Nephron (organoid): ENCODE measurements at regions not wholly inside any gene's neighbourhood (a gene's known extent, or its start where the extent isn't known, plus 50 kb on each side); places are given as distances from the start of the nearest gene placed in this dataset.

Experiments used
- H3K27ac Mint-ChIP-seq, 3 experiments: 2 replicates each; pipeline ENCODE4 v1.8.0; 2020; ENCODE audit warnings: mixed read lengths in 3 of 3, mild to moderate bottlenecking in 2 of 3, moderate library complexity in 1 of 3
- H3K27me3 Mint-ChIP-seq: 2 replicates; pipeline ENCODE4 v1.8.0; 2021; ENCODE audit warnings: low read depth, mild to moderate bottlenecking, moderate library complexity, mixed read lengths
- H3K36me3 Mint-ChIP-seq: 2 replicates; pipeline ENCODE4 v1.8.0; 2020; ENCODE audit warnings: low read depth, mixed read lengths
- H3K4me1 Mint-ChIP-seq: 2 replicates; pipeline ENCODE4 v1.8.0; 2020; ENCODE audit warnings: mixed read lengths
- H3K4me3 Mint-ChIP-seq, 3 experiments: 2 replicates each; pipeline ENCODE4 v1.8.0; 2020; ENCODE audit warnings: mild to moderate bottlenecking in 3 of 3, mixed read lengths in 3 of 3, moderate library complexity in 2 of 3
- H3K9me3 Mint-ChIP-seq: 2 replicates; pipeline ENCODE4 v1.8.0; 2020; ENCODE audit warnings: mixed read lengths
- TF ChIP-seq, protein P1 (sequence below), 3 experiments: fragments of 200-600 bp; sonication (generic); IDR thresholded peaks; one replicate each; pipeline ENCODE4 v1.5.0; 2021; ENCODE audit warnings: antibody characterized with exemption in 3 of 3; ENCODE audit not compliant: unreplicated experiment in 3 of 3

DNA sequence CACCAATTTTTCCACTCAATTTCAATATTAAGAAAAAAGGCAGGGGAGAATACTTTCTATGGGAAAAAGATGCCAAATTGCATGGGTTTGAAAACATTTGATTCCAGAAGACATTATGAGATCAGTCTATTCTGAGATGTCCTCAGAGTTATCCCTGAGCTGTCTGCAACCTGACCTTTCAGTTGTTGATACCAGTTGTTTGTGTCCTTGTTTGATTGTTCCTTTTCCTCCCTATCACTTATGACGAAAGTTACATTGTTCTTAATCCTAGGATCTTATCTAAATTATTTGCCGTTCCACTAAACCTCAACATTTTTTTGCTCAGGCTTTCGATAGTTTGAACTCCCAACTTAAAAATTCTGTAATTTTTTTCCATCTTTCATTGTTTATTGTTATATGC is 336.3 kb upstream of the NOVA1 start:
- H3K27me3 Mint-ChIP-seq: no peaks in the 10 kb centered on the region
- no peaks in the 10 kb centered on the region for H3K4me1 Mint-ChIP-seq
- no peak overlapping the region for H3K4me3 Mint-ChIP-seq
- no peaks in the 10 kb centered on the region for H3K9me3 Mint-ChIP-seq
- H3K36me3 Mint-ChIP-seq: no peaks in the 10 kb centered on the region
- TF ChIP-seq, protein P1, sequence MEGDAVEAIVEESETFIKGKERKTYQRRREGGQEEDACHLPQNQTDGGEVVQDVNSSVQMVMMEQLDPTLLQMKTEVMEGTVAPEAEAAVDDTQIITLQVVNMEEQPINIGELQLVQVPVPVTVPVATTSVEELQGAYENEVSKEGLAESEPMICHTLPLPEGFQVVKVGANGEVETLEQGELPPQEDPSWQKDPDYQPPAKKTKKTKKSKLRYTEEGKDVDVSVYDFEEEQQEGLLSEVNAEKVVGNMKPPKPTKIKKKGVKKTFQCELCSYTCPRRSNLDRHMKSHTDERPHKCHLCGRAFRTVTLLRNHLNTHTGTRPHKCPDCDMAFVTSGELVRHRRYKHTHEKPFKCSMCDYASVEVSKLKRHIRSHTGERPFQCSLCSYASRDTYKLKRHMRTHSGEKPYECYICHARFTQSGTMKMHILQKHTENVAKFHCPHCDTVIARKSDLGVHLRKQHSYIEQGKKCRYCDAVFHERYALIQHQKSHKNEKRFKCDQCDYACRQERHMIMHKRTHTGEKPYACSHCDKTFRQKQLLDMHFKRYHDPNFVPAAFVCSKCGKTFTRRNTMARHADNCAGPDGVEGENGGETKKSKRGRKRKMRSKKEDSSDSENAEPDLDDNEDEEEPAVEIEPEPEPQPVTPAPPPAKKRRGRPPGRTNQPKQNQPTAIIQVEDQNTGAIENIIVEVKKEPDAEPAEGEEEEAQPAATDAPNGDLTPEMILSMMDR (IDR thresholded peaks at IDR 0.05; ENCODE audit: unreplicated experiment in 3 of 3): no peak
- H3K27ac Mint-ChIP-seq: no peak overlapping the region

DNA sequence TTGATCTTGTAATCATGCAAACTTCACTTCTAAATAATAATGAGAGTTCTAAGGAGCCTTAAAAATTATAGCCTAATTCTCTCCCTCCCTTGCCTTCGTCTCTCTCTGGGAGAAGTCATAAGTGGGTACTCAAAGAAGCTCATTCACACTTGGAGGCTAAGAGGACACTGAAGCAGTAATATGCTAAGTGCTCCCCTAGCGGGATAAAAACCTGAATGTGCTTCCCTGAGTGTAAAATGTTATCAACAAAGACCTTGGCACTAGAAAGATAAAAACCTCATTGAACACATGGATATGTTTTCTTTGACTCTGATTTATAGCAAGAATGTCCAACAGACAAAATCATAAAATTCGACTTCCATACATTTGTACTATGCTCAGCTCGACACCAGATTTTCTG is 337.9 kb upstream of the NOVA1 start:
- Mint-ChIP-seq H3K36me3 (no peaks in the 10 kb centered on the region), H3K27me3 (no peaks in the 10 kb centered on the region), H3K4me1 (no peaks in the 10 kb centered on the region), H3K9me3 (no peaks in the 10 kb centered on the region), H3K27ac (no peak overlapping the region), H3K4me3 (no peak overlapping the region)
- TF ChIP-seq, protein P1 (IDR thresholded peaks at IDR 0.05; ENCODE audit: unreplicated experiment in 3 of 3): no peak

DNA sequence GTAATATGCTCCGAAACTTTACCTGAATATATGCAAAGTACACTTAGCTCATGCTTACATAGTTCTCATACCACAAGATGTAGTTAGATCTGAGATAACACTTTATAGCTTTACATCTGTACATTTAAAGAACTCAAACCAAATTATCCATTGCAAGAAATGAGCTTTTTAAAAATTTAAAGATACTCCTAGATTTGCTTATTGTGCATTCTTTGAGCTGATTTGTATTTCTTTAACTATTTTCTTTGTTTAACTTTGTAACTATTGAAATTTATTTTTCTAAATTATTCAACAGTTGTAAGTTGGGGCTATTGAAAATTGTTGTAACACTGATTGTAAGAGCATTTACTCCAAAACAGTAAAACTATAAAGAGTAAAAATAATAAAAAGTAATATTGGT is 340.2 kb upstream of the NOVA1 start:
- H3K4me3 Mint-ChIP-seq: no peak overlapping the region
- H3K4me1 Mint-ChIP-seq: no peaks in the 10 kb centered on the region
- H3K36me3 Mint-ChIP-seq: no peaks in the 10 kb centered on the region
- TF ChIP-seq, protein P1 (IDR thresholded peaks at IDR 0.05; ENCODE audit: unreplicated experiment in 3 of 3): no peak
- no peak overlapping the region for H3K27ac Mint-ChIP-seq
- no peaks in the 10 kb centered on the region for H3K9me3 Mint-ChIP-seq
- no peaks in the 10 kb centered on the region for H3K27me3 Mint-ChIP-seq

DNA sequence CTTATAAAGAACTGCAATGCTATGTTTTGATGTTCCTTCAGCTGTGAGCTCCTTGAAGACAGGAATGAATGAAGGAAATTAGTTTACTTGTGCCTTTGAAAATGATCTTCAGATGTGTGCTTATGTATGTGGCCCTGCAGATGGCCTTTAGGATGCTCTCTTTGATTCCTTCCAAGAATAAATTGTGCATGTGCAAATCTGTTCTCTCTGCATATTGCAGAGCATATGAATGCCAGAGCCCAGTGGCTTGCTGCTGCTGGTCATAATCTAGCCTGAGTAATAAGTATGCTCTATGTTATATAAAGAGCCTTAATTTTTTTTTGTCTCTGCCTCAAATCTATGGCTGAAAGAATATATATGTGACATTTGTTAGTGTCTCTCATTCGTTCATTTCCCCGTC is 341.9 kb upstream of the NOVA1 start:
- Mint-ChIP-seq H3K36me3 (no peaks in the 10 kb centered on the region), H3K27me3 (no peaks in the 10 kb centered on the region), H3K4me1 (no peaks in the 10 kb centered on the region), H3K9me3 (no peaks in the 10 kb centered on the region), H3K4me3 (no peak overlapping the region), H3K27ac (no peak overlapping the region)
- TF ChIP-seq, protein P1 (IDR thresholded peaks at IDR 0.05; ENCODE audit: unreplicated experiment in 3 of 3): no peak

DNA sequence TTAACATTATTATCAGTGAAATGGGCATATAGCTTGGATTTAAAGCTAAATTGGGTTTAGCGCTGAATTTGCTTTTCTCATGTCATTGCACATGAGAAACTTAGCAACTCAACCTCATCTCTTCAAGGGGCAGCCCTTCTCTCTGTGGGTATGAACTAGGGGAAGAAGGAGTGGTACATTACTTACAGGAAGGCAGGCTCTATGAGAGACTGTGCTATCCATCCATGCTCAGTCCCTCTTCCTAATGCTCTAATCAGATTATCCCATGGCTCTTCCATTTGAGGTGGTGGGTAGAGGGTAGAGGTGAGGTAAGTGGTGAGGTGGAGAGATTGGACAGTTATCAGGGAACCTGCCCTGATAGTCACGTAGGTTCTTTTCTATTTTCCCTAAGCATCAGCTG is 343.7 kb upstream of the NOVA1 start:
- Mint-ChIP-seq H3K9me3 (no peaks in the 10 kb centered on the region), H3K36me3 (no peaks in the 10 kb centered on the region), H3K27me3 (no peaks in the 10 kb centered on the region), H3K27ac (no peak overlapping the region), H3K4me1 (no peaks in the 10 kb centered on the region), H3K4me3 (no peak overlapping the region)
- TF ChIP-seq, protein P1 (IDR thresholded peaks at IDR 0.05; ENCODE audit: unreplicated experiment in 3 of 3): no peak

DNA sequence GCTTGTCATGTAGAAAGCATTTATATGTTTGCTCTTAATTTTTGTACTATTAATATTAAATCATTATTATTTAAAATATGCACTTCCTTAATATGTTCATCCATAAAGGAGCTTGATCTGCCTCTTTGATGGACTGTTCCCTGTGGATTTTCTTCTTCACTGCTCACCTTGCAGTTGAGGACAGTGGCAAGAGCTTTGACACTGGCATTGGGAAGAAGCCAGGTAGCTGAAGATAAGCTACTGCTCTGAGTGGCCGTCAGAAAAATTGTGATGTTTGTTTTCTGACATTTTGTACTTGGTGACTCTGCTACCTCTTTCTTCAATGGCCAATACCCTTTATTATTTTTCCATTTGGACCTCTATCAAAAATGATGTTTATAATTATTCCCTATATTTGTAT is 349.4 kb upstream of the NOVA1 start:
- Mint-ChIP-seq H3K27me3 (no peaks in the 10 kb centered on the region), H3K27ac (no peak overlapping the region), H3K4me1 (no peaks in the 10 kb centered on the region), H3K4me3 (no peak overlapping the region), H3K36me3 (no peaks in the 10 kb centered on the region), H3K9me3 (peaks cover 5% of the 10 kb centered on the region)
- TF ChIP-seq, protein P1 (IDR thresholded peaks at IDR 0.05; ENCODE audit: unreplicated experiment in 3 of 3): no peak
